ENCODE measurements at regions not wholly inside any gene's neighbourhood (a gene's known extent, or its start where the extent isn't known, plus 50 kb on each side); places are given as distances from the start of the nearest gene placed in this dataset.

- TF ChIP-seq EZH2phosphoT487 (IDR thresholded peaks at IDR 0.05; ENCODE audit: low read depth) (no peak), CTCF (IDR thresholded peaks at IDR 0.05; ENCODE audit: low read depth, low read length) (no peak)
Measured at GRCh38 chr4:164318350-164318749, 435.6 kb upstream of the SMIM31 start.

All from OCI-LY3 (cell line).